Kidney (tissue), 13 donors: ENCODE measurements at regions not wholly inside any gene's neighbourhood (a gene's known extent, or its start where the extent isn't known, plus 50 kb on each side); places are given as distances from the start of the nearest gene placed in this dataset.

Experiments used
- DNase-seq, 5 donors: peaks; one replicate each; pipeline ENCODE4 v3.0.0-alpha.2; 2013 to 2020
- FAIRE-seq: peaks from 2 replicates; lab custom pipeline; 2012; peaks lifted over from hg19 to GRCh38; lab: Jason Lieb, UNC
- H3K27ac ChIP-seq, 2 donors: one replicate each; pipeline ENCODE4 v1.7.0; 2013; ENCODE audit warnings: low read depth in 2 of 2, low read length in 2 of 2, inconsistent platforms in 1 of 2
- H3K27me3 ChIP-seq: one replicate; pipeline ENCODE4 v1.7.1; 2013; ENCODE audit warnings: low read length, inconsistent platforms; ENCODE audit not compliant: control insufficient read depth, insufficient read depth
- H3K36me3 ChIP-seq, 3 donors: one replicate each; pipeline versions ENCODE4 v1.7.0 to v1.7.1; 2013; ENCODE audit warnings: low read length in 3 of 3, control low read depth in 1 of 3, inconsistent platforms in 1 of 3; ENCODE audit not compliant: insufficient read depth in 3 of 3, control insufficient read depth in 2 of 3
- H3K4me1 ChIP-seq, 3 donors: one replicate each; pipeline versions ENCODE4 v1.7.0 to v1.7.1; 2013; ENCODE audit warnings: low read length in 3 of 3, inconsistent platforms in 1 of 3, low read depth in 1 of 3; ENCODE audit not compliant: control insufficient read depth in 2 of 3, insufficient read depth in 2 of 3
- H3K4me3 ChIP-seq, 3 donors: one replicate each; pipeline versions ENCODE4 v1.7.0 to v1.8.1; 2013; ENCODE audit warnings: low read length in 3 of 3, control low read depth in 1 of 3, inconsistent platforms in 1 of 3
- H3K9ac ChIP-seq, 3 donors: one replicate each; pipeline versions ENCODE4 v1.7.0 to v1.7.1; 2013; ENCODE audit warnings: low read length in 3 of 3, control low read depth in 1 of 3, inconsistent platforms in 1 of 3
- H3K9me3 ChIP-seq, 3 donors: one replicate each; pipeline versions ENCODE4 v1.7.0 to v1.7.1; 2013; ENCODE audit warnings: low read length in 3 of 3, control low read depth in 1 of 3, inconsistent platforms in 1 of 3; ENCODE audit not compliant: control insufficient read depth in 2 of 3, insufficient read depth in 1 of 3
- CTCF ChIP-seq: IDR thresholded peaks from 3 replicates; pipeline ENCODE4 v1.5.1; 2012; ENCODE audit warnings: mild to moderate bottlenecking, moderate library complexity, borderline replicate concordance; ENCODE audit not compliant: insufficient read depth; ENCODE audit errors: extremely low read depth
- intact Hi-C: fragments of 100-400 bp; cut with DNase I; formaldehyde crosslinking; loops from one replicate; pipeline ENCODE4 v1.11.1; 2022
- donor health status: control.
- donor health status: control.
- donor health status: control.
- donor health status: control.
- donor health status: control.
- donor health status: DM: yes; HTN: yes; CAD: no.
- donor health status: Normal renal cell carcinoma (clear cell type).

GRCh38 chr4:132818091-132818490, 331.0 kb upstream of the PCDH10 start:
- Histone ChIP-seq H3K27me3 (no peaks in the 10 kb centered on the region), H3K4me3 (no peak overlapping the region), H3K9me3 (no peaks in the 10 kb centered on the region), H3K4me1 (no peaks in the 10 kb centered on the region), H3K9ac (no peak overlapping the region), H3K36me3 (no peaks in the 10 kb centered on the region), H3K27ac (no peak overlapping the region)
- intact Hi-C loops, result no loop called here
- TF ChIP-seq CTCF, result no peak
- FAIRE-seq (no peak), DNase-seq (no peak)

- Histone ChIP-seq H3K4me3 (no peak overlapping the region), H3K9me3 (no peaks in the 10 kb centered on the region), H3K27me3 (no peaks in the 10 kb centered on the region), H3K9ac (no peak overlapping the region), H3K36me3 (no peaks in the 10 kb centered on the region), H3K4me1 (no peaks in the 10 kb centered on the region), H3K27ac (no peak overlapping the region)
- no peak for FAIRE-seq
- TF ChIP-seq CTCF, result no peak
- DNase-seq, result no peak
- intact Hi-C loops, result no loop called here
Observed at GRCh38 chr4:132823419-132823818, 325.7 kb upstream of the PCDH10 start.

GRCh38 chr4:132824761-132825160, 324.3 kb upstream of the PCDH10 start:
- no peak for DNase-seq
- Histone ChIP-seq H3K4me3 (no peak overlapping the region), H3K27ac (no peak overlapping the region), H3K27me3 (no peaks in the 10 kb centered on the region), H3K9ac (no peak overlapping the region), H3K4me1 (no peaks in the 10 kb centered on the region), H3K36me3 (no peaks in the 10 kb centered on the region), H3K9me3 (no peaks in the 10 kb centered on the region)
- TF ChIP-seq CTCF, result no peak
- FAIRE-seq, result no peak
- intact Hi-C loops, result no loop called here

GRCh38 chr4:132827522-132827921, 321.6 kb upstream of the PCDH10 start:
- FAIRE-seq, result no peak
- intact Hi-C loops, result no loop called here
- no peaks in the 10 kb centered on the region for H3K27me3 ChIP-seq
- no peak overlapping the region for H3K27ac ChIP-seq
- no peak overlapping the region for H3K9ac ChIP-seq
- H3K4me3 ChIP-seq, result no peak overlapping the region
- TF ChIP-seq CTCF, result no peak
- no peak for DNase-seq
- H3K9me3 ChIP-seq, result no peaks in the 10 kb centered on the region
- no peaks in the 10 kb centered on the region for H3K4me1 ChIP-seq
- no peaks in the 10 kb centered on the region for H3K36me3 ChIP-seq
